NCI-H82 treated with DMSO at 0.1 percent for 48 hours (cell line): ENCODE measurements at regions not wholly inside any gene's neighbourhood (a gene's known extent, or its start where the extent isn't known, plus 50 kb on each side); places are given as distances from the start of the nearest gene placed in this dataset.

ENCODE experiments used
- DNase-seq: peaks from one replicate; lab custom pipeline; 2025; ENCODE audit not compliant: unreplicated experiment; lab: John Stamatoyannopoulos, UW

DNA sequence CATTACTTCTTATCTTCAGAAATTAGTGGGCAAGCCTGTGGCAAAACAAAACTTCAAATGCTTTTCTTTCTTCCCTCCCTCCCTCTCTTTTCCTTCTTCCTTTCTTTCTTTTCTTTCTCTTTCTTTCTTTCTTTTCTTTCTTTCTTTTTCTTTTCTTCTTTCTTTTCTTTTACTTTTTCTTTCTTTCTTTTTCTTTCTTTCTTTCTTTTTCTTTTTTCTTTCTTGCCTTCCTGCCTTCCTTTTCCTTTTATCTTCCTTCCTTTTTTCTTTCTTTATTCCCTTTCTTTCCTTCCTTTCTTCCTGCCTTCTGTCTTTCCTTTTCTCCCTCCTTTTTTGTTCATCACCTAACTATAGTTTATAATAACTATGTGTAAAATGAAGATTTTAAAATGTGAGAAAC, 295.1 kb downstream of the SMOC2 start:
- no peak for DNase-seq

DNA sequence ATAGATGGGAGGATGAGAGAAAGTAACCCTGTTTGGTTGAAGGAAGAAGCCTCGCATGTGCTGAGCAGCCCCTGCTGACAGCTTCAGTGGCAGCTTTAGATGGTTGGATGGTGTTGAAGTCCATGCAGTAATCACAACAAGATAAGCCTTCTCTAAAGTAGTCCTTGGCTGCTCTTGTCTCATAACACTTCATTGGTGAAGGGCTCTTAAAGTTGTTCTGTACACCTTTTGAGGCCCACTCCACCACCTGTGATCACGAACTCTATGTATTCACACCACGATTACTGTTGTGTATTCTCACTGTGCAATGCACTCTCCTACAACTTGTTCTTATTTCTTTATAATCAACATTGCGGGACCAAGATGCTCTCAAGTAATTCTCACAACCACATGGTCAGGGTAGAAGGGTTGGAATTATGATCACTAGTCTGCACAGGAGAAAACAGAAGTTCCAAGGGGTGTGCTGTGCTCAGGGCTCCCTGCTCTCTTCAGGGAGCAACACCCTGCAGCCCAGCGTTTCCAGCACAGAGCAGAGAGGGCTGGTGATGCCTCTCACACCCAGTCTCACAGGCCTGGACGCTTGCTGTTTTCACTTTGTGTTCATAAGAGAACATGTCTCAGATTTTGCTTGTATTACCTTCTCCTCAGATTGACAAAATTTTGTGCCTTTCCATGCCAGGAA, 294.4 kb downstream of the SMOC2 start:
- no peak for DNase-seq

DNA sequence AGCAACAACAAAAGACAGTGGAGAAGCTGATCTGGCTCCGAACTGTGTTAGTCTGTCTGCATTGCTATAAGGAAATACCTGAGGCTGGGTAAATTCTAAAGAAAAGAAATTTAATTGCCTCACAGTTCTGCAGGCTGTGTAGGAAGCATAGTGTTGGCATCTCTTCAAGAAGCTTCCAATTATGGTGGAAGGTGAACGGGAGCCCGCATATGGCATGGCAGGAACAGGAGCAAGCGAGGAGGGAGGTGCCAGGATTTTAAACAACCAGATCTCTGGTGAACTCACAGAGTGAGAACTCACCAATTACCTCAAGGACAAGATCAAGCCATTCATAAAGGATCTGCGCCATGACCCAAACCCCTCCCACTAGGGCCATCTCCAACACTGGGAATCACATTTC, 293.5 kb downstream of the SMOC2 start:
- DNase-seq: no peak

DNA sequence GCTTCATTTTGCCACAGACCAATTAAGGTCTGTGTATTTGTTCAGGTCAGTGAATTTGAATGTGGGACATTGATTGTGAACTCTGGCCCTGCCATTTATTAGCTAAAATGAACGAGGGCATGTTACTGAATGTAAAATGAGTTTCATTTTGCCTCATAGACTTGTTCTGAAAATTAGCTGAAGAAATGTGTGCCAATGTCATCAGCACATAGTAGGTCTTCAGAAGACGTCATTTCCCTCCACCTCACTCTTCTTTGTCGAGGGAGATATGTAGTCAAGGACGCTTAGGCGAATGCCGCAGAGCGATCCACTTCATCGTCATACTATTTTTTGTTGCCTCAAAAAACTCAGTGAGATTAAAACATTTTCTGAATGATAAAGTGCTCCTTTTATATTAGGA, 291.7 kb downstream of the SMOC2 start:
- no peak for DNase-seq

DNA sequence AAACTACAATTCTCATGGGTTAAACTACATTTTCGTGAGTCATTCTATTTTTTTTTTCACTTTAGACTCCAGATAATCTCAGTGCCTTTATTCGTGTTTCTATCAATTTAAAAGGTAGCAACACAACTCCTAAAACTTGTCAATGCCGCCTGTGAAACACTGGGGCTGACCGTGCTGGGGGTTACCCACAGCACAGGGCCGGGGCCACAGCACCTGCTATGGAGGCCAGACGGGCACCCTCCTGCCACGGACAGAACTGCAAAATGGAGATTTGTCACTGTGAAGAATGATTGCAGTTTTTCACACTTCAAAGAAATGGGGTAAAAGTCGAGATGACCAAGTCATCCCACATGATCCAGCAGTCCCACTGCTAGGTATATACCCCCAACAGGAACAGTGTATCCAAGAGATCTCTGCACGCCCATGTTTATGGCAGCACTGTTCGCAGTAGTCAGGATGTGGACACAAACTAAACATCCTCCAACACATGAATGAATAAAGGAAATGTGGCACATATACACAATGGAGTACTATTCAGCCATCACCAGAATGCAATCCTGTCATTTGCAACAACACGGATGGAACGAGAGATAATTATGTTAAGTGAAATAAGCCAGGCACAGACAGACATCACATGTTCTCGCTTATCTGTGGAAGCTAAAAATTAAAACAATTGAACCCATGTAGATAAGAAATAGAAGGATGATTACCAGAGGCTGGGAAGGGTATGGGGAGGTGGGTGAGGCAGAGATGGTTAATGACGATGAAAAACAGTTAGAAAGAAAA, 290.1 kb downstream of the SMOC2 start:
- DNase-seq: no peak

DNA sequence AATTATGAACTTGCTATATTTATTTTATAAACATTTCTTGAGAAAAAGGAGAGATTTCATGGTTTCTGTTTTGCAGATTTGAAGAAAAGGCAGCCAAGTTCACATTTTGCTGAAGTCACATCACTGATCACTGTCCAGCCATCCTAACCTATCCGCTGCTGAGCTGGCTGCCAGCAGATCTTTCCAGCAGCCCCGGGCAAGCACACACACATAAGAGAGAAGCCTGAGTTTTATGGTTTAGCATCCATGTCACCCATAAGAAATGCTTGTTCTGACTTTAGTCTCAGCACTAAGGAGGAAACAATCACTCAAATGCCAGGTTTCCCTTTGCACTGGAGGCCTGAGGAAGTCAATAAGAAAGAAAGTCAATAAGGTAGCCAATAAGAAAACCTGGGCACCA, 287.1 kb downstream of the SMOC2 start:
- DNase-seq: no peak

DNA sequence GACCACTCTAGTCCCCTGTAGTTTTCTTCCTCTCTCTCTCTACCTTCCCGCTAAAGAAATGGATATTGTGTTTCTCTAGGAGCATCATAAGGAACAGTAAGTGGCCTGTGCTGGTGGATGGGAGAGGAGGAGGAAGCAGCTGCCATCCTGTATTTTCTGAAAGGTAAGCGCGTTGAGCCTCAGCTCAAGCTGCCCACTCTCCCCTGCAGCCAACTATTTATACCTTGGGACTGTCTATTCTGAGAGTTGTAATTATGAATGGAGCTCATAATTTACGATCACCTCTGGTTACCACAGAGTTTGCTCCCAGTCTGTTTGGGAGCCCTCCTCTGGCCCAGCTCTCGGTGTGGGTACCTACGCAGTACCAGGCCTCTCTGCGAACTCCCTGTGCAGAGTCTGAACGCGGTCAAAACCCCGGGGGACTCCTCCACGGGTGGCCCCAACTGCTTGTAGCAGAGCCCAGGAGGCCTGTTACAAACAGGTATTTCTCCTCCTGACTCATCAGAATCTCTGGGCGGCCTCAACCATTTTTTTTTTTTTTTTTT, 285.4 kb downstream of the SMOC2 start:
- DNase-seq: no peak

DNA sequence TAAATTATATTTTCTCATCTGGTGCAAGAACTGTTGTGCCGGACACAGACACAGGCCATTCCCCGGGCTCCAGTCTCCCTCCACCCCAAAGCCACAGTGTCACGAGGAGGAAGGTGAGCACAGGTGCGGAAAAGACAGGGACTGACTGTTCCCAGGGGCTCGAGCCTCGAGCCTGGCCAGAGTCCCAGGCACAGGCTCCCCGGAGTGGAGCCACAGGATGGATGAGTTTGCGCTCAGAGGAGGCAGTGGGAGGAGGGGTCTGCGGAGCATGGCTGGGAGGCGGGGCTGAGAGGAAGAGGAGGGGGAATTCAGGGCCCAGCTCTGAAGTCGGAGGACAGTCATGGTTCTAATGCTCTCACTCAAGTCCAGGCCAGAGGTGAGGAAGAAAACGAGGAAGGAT, 284.8 kb downstream of the SMOC2 start:
- DNase-seq: no peak

DNA sequence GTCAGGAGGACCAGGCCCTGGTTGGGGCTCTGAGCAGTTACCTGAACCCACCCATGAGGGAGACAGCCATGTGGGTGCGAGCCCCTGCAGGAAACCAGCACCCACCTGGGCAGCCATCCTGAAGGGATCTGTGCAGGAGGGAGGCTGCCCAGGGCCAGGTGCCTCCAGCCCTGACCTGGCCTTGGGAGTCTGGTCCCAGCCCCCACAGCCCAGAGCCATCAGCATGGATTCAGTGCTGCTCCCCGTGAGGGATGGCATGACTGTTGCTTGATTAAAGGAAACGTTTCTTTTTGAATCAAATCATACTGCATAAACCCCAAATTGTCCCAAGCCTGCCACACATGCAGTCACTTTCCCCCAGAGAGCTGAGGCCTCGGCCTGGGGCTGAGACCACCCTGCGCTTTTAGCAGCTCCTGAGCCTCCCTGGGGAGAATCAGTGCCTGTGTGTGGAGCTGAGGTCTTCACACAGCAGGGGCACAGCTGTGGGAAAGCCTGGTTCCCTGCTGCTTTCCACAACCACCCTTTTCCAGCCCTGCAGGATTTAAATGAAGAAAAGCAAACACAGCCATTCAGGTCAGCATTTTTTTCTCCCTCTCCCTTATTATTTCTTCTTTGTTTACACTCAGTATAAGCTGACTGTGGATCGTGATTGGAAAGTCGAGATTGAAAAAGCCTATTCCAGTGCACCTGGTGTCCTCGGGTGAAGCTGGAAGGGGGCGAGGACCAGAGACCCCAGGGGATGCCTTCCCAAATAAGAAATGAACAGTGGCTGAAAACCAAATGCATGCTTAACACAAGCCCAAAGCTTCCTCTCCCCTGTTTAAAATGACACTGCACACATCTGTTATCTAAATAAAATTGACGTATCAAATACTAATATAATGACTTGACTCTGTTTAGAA, 283.9 kb downstream of the SMOC2 start:
- no peak for DNase-seq

DNA sequence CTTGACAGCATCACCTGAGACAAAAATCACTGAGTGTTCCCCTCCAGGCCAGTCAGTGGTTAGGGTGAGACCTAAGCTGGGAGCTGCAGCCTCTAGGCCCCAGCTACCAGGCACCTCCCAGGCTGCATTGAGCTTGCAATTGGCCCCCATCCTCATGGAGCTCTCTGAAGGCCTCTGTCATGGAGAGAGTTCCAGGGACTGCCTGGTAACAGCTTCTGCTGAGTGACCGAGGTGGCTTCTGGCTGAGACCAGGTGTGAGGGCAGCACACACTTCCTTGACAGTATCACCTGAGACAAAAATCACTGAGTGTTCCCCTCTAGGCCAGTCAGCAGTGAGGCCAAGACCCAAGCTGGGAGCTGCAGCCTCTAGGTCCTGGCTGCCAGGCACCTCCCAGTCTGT, 283.0 kb downstream of the SMOC2 start:
- DNase-seq: no peak

DNA sequence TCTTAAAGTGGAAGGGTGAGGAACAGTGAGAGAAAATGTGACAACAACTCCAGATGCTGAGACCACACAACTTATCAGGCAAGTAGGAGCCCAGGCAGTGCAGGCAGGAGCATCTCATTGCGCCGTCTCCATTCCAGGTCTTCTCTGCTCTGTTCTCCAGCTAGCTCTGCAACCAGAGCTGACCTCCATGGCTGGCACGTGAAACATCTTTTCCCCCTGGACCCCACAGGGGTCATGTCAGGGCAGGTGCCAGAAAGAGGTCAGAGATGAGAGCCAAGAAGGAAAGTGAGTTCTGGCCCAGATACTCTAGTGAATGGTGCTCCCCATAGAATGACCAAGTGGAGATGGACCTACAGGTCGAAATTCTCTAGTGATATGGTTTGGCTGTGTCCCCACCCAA, 281.4 kb downstream of the SMOC2 start:
- no peak for DNase-seq

DNA sequence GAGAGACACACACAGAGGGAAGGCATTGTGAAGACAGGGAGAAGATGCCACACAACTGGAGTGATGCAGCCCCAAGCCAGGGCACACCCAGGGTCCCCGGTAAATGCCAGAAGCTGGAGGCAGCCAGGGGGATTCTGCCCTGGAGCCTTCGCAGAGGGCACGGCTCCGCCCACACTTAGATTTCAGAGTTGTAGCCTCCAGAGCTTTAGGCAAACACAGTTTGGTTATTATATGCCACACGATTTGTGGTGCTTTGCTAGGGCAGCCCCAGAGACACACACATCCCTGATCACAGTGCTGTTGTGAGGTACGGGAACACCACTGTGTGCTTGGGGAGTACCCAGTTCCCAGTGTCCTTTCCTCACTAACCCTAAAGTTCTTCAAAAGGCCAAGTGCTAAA, 280.6 kb downstream of the SMOC2 start:
- no peak for DNase-seq

DNA sequence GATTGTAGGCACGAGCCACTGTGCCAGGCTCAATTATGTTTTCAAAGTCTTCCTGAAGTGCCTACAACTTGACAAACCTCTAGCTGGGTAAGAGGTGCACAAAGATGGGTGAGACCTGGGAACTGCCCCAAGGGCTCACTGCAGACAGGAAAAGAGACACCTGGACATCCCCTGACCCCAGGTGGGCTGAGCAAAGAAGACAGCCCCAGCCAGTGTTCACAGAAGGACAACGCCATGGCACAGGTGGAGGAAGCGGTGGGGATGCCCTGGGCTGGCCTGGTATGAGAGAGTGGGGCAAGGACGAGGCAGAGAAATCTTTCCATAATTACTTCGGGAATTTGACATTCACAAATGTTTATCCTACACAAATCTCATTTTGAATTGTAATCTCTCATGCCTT, 278.9 kb downstream of the SMOC2 start:
- DNase-seq: no peak

DNA sequence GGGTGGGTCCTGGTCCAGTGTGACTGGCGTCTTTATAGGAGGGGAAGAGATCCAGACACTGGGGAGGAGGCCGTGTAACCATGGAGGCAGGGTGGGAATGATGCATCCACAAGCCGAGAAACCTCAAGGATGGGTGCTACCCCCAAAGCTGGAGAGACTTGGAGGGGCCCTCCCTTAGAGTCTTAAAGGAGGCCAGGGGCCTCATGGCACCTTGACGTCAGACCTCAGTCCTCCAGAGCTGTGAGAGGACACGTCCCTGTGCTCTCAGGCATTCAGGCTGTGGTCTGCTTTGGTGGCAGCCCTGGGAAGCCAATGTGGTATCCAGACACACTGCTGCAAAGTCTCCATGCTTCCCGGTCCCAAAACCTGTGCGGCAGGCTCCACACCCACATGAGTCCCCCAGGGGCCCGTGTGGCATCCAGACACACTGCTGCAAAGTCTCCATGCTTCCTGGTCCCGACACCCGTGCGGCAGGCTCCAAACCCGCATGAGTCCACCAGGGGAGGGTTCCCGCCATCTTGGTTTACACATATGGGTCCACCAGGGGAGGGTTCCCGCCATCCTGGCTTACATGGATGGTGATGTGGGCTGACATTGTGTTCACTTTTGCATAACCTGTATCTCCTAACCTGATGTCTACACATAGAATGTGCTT, 278.0 kb downstream of the SMOC2 start:
- no peak for DNase-seq
